Gastrocnemius medialis (tissue), 4 donors: ENCODE measurements at regions not wholly inside any gene's neighbourhood (a gene's known extent, or its start where the extent isn't known, plus 50 kb on each side); places are given as distances from the start of the nearest gene placed in this dataset.

Experiments
- ATAC-seq, 2 donors: fragments of 150-250 bp; one replicate each; pipeline ENCODE4 v1.9.1; 2016
- DNase-seq, 2 donors: peaks; one replicate each; pipeline ENCODE4 v3.0.0-alpha.2; 2019
- H3K27ac ChIP-seq, 4 donors: fragments of 200-600 bp; sonication (generic); 1 replicate in 1 of 4; 2 replicates in 3 of 4; pipeline ENCODE4 v1.5.1; 2016 to 2018; ENCODE audit warnings: mild to moderate bottlenecking in 2 of 4, moderate library complexity in 1 of 4
- H3K27me3 ChIP-seq, 3 donors: fragments of 200-600 bp; sonication (generic) in 2 of 3; 1 replicate in 1 of 3; 2 replicates in 2 of 3; pipeline versions ENCODE4 v1.5.1 to v1.6.0; 2016 to 2019; ENCODE audit warnings: mild to moderate bottlenecking in 1 of 3, moderate library complexity in 1 of 3
- H3K36me3 ChIP-seq, 2 donors: fragments of 200-600 bp; sonication (generic) in 1 of 2; one replicate each; pipeline ENCODE4 v1.5.1; 2017 to 2018
- H3K4me1 ChIP-seq, 2 donors: fragments of 200-600 bp; sonication (generic) in 1 of 2; one replicate each; pipeline ENCODE4 v1.5.1; 2016 to 2017; ENCODE audit warnings: mild to moderate bottlenecking in 2 of 2
- H3K4me3 ChIP-seq, 4 donors: fragments of 200-600 bp; sonication (generic) in 3 of 4; 1 replicate in 1 of 4; 2 replicates in 3 of 4; pipeline ENCODE4 v1.5.1; 2016 to 2019; ENCODE audit warnings: mild to moderate bottlenecking in 2 of 4
- H3K9me3 ChIP-seq, 3 donors: fragments of 200-600 bp; sonication (generic) in 2 of 3; 1 replicate in 1 of 3; 2 replicates in 2 of 3; pipeline ENCODE4 v1.5.1; 2016 to 2019
- POLR2A ChIP-seq, 2 donors: fragments of 450-650 bp; IDR thresholded peaks; one replicate each; pipeline ENCODE4 v1.6.1; 2017; ENCODE audit warnings: antibody characterized with exemption in 2 of 2, mild to moderate bottlenecking in 2 of 2, moderate library complexity in 2 of 2
- in situ Hi-C, 4 donors: fragments of 200-750 bp; cut with MboI; loops; one replicate each; pipeline versions ENCODE4 v1.15.0 to v1.8.0; 2017; ENCODE audit warnings: low sequenced_read_pairs in 4 of 4
- intact Hi-C: fragments of 100-400 bp; cut with DNase I; formaldehyde crosslinking; loops from one replicate; pipeline ENCODE4 v1.15.1; 2023; ENCODE audit warnings: low total_unique reads
- TF ChIP-seq, protein P1 (sequence below), 5 experiments: fragments of 450-650 bp in 3 of 5; fragments of 200-600 bp in 2 of 5; sonication (generic) in 2 of 5; IDR thresholded peaks in 4 of 5; conservative IDR thresholded peaks in 1 of 5; 1 replicate in 4 of 5; 2 replicates in 1 of 5; pipeline ENCODE4 v1.5.1; 2016 to 2019; ENCODE audit warnings: antibody characterized with exemption in 5 of 5, mild to moderate bottlenecking in 3 of 5, moderate library complexity in 3 of 5

DNA sequence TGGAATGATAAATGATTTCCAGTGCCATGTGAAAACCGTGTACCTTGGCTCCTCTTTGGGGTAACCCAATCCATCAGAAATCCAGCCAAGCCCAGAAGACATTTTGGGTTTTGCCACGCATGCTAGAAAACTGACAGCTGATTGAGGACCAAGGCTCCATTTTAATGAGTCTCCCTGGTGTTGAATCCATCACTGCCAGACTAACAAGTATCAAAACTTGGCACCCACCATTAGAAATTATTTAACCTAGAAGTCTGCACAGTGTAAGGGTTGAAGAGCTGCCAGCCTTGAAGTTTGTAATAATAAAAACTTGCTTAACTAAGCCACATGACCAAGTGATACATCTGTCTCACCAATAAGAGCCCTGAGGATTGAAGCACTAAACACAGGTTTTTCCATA is 369.9 kb downstream of the DNAH5 start:
- Histone ChIP-seq H3K4me1 (no peaks in the 10 kb centered on the region), H3K9me3 (no peaks in the 10 kb centered on the region), H3K4me3 (no peak overlapping the region), H3K36me3 (no peaks in the 10 kb centered on the region), H3K27me3 (no peaks in the 10 kb centered on the region), H3K27ac (no peak overlapping the region)
- ATAC-seq, result no peak
- no peak for DNase-seq
- TF ChIP-seq, protein P1, sequence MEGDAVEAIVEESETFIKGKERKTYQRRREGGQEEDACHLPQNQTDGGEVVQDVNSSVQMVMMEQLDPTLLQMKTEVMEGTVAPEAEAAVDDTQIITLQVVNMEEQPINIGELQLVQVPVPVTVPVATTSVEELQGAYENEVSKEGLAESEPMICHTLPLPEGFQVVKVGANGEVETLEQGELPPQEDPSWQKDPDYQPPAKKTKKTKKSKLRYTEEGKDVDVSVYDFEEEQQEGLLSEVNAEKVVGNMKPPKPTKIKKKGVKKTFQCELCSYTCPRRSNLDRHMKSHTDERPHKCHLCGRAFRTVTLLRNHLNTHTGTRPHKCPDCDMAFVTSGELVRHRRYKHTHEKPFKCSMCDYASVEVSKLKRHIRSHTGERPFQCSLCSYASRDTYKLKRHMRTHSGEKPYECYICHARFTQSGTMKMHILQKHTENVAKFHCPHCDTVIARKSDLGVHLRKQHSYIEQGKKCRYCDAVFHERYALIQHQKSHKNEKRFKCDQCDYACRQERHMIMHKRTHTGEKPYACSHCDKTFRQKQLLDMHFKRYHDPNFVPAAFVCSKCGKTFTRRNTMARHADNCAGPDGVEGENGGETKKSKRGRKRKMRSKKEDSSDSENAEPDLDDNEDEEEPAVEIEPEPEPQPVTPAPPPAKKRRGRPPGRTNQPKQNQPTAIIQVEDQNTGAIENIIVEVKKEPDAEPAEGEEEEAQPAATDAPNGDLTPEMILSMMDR (IDR thresholded peaks at IDR 0.05 in 4 of 5, conservative IDR thresholded peaks at IDR 0.05 in 1 of 5), result no peak
- no peak for TF ChIP-seq POLR2A (IDR thresholded peaks at IDR 0.05)
- in situ Hi-C loops (no loop called here), intact Hi-C loops (no loop called here)

DNA sequence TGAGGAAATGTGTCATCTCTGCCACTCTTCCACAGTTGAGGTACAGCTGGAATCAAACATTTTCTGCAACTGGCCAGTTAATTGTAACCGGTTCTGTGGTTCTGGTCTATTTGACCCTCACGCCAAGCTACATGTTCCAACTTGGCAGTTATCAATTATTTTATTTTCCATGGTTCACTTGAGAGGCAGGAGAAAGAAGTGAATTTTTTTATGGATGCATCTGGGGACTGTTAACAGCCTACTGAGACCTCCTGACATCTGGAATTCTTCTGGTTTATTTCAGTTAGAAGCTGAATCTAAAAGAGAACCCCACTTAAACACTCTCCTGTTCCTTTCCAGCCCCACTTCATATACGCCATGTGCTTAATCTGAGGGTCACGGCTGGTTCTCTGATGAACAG is 372.3 kb downstream of the DNAH5 start:
- Histone ChIP-seq H3K9me3 (no peaks in the 10 kb centered on the region), H3K36me3 (no peaks in the 10 kb centered on the region), H3K27ac (no peak overlapping the region), H3K27me3 (no peaks in the 10 kb centered on the region), H3K4me1 (no peaks in the 10 kb centered on the region), H3K4me3 (no peak overlapping the region)
- no peak for DNase-seq
- ATAC-seq, result no peak
- TF ChIP-seq, protein P1 (IDR thresholded peaks at IDR 0.05 in 4 of 5, conservative IDR thresholded peaks at IDR 0.05 in 1 of 5), result no peak
- no peak for TF ChIP-seq POLR2A (IDR thresholded peaks at IDR 0.05)
- intact Hi-C loops (no loop called here), in situ Hi-C loops (no loop called here)

DNA sequence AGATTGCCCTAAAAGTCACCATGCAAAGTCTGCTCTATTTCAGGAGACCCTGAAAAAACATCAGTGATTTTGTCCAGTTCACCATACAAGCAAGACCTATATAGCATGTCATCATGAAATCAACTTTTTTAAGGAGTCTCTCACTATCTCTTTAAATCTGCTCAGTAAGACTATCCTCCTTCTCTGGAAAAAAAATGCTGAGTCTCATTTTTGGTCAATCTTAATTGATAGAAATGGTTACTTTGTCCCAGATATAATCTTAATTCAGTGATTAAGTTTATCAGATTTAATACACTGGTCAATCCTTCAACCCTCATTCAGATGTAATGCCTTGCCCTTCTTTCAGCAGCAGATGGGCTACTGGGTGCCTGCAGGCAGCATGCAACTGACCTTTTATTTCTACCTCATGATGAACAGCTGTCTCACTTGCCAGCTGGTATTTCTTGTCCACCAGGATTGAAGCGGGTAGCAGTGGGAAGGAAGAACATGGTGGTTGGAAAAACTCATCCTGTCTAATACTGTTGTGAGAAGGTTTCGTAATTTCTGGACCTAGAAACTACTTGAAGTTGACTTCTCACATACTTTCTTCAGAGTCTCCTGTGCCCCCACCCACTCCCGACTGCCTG is 375.3 kb downstream of the DNAH5 start:
- no peak overlapping the region for H3K4me3 ChIP-seq
- no peak for DNase-seq
- H3K36me3 ChIP-seq, result no peaks in the 10 kb centered on the region
- TF ChIP-seq, protein P1 (IDR thresholded peaks at IDR 0.05 in 4 of 5, conservative IDR thresholded peaks at IDR 0.05 in 1 of 5), result no peak
- no peak for TF ChIP-seq POLR2A (IDR thresholded peaks at IDR 0.05)
- no peak for ATAC-seq
- intact Hi-C loops, result no loop called here
- no peak overlapping the region for H3K27ac ChIP-seq
- H3K9me3 ChIP-seq, result no peaks in the 10 kb centered on the region
- H3K4me1 ChIP-seq, result no peaks in the 10 kb centered on the region
- no peaks in the 10 kb centered on the region for H3K27me3 ChIP-seq
- in situ Hi-C loops, result no loop called here

DNA sequence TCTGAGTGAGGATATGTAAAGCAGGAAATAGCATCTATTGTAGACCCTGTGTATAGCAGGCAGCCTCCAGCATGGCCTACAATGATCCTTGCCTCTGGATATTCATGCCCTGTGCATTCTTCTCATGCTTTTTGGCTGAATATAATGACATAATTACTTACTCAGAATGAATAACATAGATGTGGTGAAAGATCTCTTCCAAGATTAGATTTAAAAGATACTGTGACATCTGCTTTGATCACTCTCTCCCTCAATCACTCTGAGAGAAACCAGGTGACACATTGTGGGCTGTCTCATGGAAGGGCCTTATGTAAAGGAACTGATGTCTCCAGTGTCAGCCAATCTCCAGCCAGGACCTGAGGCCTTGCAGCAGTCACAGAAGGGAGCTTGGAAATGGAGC is 376.7 kb downstream of the DNAH5 start:
- in situ Hi-C loops (no loop called here), intact Hi-C loops (no loop called here)
- no peak overlapping the region for H3K4me3 ChIP-seq
- H3K27me3 ChIP-seq, result no peaks in the 10 kb centered on the region
- no peak for ATAC-seq
- no peak for DNase-seq
- no peaks in the 10 kb centered on the region for H3K9me3 ChIP-seq
- H3K36me3 ChIP-seq, result no peaks in the 10 kb centered on the region
- H3K4me1 ChIP-seq, result no peaks in the 10 kb centered on the region
- TF ChIP-seq, protein P1 (IDR thresholded peaks at IDR 0.05 in 4 of 5, conservative IDR thresholded peaks at IDR 0.05 in 1 of 5), result no peak
- TF ChIP-seq POLR2A (IDR thresholded peaks at IDR 0.05), result no peak
- no peak overlapping the region for H3K27ac ChIP-seq

DNA sequence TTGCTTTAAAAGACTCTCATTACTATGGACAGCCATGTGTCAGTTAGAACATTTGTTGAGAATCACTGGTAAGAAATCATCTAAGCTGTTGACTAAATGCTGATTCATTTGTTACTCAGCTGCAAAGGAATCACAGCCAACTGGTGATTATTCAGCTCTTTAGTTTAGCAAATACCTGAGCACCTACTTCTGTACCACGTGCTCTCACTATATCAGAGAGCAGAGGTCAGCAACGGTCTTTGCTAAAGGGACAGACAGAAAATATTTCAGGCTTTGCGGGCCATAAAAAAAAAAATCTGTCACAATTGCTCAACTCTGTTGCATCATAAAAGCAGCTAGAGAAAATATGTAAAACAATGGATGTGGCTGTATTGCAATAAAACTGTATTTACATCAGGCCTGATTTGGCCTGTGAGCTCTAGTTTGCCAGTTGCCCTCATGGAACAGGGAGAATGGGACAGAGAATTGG is 377.6 kb downstream of the DNAH5 start:
- no peaks in the 10 kb centered on the region for H3K27me3 ChIP-seq
- in situ Hi-C loops (no loop called here), intact Hi-C loops (no loop called here)
- ATAC-seq, result no peak
- DNase-seq, result no peak
- no peaks in the 10 kb centered on the region for H3K4me1 ChIP-seq
- H3K27ac ChIP-seq, result no peak overlapping the region
- H3K9me3 ChIP-seq, result no peaks in the 10 kb centered on the region
- no peaks in the 10 kb centered on the region for H3K36me3 ChIP-seq
- TF ChIP-seq POLR2A (IDR thresholded peaks at IDR 0.05), result no peak
- TF ChIP-seq, protein P1 (IDR thresholded peaks at IDR 0.05 in 4 of 5, conservative IDR thresholded peaks at IDR 0.05 in 1 of 5), result no peak
- H3K4me3 ChIP-seq, result no peak overlapping the region
